ENCODE measurements at regions not wholly inside any gene's neighbourhood (a gene's known extent, or its start where the extent isn't known, plus 50 kb on each side); places are given as distances from the start of the nearest gene placed in this dataset.

DNA sequence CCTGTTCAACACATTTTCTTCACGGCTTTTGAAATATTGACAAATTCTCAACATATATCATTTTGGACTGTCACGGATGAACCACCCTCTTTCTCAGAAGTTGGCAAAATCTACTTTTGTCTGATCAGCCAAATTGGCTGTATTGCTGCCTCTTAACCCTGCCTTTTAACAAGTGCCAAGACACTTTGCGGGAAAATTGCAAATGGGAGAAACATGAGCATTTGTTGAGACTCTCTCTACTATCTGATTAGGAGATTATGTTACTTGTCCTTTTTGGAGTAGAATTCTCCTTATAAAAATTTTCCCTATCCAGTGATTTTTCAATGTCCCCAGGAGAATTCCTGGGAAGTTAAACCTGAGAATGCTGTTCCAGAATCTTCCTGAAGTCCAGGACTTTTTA, 256.2 kb upstream of the ZSWIM2 start:
- no peak overlapping the region for H3K4me3 Mint-ChIP-seq
- TF ChIP-seq, protein P1, sequence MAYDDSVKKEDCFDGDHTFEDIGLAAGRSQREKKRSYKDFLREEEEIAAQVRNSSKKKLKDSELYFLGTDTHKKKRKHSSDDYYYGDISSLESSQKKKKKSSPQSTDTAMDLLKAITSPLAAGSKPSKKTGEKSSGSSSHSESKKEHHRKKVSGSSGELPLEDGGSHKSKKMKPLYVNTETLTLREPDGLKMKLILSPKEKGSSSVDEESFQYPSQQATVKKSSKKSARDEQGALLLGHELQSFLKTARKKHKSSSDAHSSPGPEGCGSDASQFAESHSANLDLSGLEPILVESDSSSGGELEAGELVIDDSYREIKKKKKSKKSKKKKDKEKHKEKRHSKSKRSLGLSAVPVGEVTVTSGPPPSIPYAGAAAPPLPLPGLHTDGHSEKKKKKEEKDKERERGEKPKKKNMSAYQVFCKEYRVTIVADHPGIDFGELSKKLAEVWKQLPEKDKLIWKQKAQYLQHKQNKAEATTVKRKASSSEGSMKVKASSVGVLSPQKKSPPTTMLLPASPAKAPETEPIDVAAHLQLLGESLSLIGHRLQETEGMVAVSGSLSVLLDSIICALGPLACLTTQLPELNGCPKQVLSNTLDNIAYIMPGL (CRISPR knock-in tag; IDR thresholded peaks at IDR 0.05), result no peak
- no peak for TF ChIP-seq NR3C1 (CRISPR knock-in tag; conservative IDR thresholded peaks at IDR 0.05; ENCODE audit: low read depth)
- no peak for TF ChIP-seq ZNF121 (CRISPR knock-in tag; IDR thresholded peaks at IDR 0.05)
- no peak for TF ChIP-seq FOXP1 (CRISPR knock-in tag; IDR thresholded peaks at IDR 0.05; ENCODE audit: borderline replicate concordance)
- no peak for TF ChIP-seq ATF1 (CRISPR knock-in tag; IDR thresholded peaks at IDR 0.05)
- TF ChIP-seq EMX1 (CRISPR knock-in tag; IDR thresholded peaks at IDR 0.05), result no peak
- TF ChIP-seq, protein P2, sequence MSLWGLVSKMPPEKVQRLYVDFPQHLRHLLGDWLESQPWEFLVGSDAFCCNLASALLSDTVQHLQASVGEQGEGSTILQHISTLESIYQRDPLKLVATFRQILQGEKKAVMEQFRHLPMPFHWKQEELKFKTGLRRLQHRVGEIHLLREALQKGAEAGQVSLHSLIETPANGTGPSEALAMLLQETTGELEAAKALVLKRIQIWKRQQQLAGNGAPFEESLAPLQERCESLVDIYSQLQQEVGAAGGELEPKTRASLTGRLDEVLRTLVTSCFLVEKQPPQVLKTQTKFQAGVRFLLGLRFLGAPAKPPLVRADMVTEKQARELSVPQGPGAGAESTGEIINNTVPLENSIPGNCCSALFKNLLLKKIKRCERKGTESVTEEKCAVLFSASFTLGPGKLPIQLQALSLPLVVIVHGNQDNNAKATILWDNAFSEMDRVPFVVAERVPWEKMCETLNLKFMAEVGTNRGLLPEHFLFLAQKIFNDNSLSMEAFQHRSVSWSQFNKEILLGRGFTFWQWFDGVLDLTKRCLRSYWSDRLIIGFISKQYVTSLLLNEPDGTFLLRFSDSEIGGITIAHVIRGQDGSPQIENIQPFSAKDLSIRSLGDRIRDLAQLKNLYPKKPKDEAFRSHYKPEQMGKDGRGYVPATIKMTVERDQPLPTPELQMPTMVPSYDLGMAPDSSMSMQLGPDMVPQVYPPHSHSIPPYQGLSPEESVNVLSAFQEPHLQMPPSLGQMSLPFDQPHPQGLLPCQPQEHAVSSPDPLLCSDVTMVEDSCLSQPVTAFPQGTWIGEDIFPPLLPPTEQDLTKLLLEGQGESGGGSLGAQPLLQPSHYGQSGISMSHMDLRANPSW (CRISPR knock-in tag; conservative IDR thresholded peaks at IDR 0.05; ENCODE audit: low read depth), result no peak
- TF ChIP-seq, protein P3, sequence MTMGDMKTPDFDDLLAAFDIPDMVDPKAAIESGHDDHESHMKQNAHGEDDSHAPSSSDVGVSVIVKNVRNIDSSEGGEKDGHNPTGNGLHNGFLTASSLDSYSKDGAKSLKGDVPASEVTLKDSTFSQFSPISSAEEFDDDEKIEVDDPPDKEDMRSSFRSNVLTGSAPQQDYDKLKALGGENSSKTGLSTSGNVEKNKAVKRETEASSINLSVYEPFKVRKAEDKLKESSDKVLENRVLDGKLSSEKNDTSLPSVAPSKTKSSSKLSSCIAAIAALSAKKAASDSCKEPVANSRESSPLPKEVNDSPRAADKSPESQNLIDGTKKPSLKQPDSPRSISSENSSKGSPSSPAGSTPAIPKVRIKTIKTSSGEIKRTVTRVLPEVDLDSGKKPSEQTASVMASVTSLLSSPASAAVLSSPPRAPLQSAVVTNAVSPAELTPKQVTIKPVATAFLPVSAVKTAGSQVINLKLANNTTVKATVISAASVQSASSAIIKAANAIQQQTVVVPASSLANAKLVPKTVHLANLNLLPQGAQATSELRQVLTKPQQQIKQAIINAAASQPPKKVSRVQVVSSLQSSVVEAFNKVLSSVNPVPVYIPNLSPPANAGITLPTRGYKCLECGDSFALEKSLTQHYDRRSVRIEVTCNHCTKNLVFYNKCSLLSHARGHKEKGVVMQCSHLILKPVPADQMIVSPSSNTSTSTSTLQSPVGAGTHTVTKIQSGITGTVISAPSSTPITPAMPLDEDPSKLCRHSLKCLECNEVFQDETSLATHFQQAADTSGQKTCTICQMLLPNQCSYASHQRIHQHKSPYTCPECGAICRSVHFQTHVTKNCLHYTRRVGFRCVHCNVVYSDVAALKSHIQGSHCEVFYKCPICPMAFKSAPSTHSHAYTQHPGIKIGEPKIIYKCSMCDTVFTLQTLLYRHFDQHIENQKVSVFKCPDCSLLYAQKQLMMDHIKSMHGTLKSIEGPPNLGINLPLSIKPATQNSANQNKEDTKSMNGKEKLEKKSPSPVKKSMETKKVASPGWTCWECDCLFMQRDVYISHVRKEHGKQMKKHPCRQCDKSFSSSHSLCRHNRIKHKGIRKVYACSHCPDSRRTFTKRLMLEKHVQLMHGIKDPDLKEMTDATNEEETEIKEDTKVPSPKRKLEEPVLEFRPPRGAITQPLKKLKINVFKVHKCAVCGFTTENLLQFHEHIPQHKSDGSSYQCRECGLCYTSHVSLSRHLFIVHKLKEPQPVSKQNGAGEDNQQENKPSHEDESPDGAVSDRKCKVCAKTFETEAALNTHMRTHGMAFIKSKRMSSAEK (CRISPR knock-in tag; IDR thresholded peaks at IDR 0.05; ENCODE audit: borderline replicate concordance), result no peak
- TF ChIP-seq, protein P4, sequence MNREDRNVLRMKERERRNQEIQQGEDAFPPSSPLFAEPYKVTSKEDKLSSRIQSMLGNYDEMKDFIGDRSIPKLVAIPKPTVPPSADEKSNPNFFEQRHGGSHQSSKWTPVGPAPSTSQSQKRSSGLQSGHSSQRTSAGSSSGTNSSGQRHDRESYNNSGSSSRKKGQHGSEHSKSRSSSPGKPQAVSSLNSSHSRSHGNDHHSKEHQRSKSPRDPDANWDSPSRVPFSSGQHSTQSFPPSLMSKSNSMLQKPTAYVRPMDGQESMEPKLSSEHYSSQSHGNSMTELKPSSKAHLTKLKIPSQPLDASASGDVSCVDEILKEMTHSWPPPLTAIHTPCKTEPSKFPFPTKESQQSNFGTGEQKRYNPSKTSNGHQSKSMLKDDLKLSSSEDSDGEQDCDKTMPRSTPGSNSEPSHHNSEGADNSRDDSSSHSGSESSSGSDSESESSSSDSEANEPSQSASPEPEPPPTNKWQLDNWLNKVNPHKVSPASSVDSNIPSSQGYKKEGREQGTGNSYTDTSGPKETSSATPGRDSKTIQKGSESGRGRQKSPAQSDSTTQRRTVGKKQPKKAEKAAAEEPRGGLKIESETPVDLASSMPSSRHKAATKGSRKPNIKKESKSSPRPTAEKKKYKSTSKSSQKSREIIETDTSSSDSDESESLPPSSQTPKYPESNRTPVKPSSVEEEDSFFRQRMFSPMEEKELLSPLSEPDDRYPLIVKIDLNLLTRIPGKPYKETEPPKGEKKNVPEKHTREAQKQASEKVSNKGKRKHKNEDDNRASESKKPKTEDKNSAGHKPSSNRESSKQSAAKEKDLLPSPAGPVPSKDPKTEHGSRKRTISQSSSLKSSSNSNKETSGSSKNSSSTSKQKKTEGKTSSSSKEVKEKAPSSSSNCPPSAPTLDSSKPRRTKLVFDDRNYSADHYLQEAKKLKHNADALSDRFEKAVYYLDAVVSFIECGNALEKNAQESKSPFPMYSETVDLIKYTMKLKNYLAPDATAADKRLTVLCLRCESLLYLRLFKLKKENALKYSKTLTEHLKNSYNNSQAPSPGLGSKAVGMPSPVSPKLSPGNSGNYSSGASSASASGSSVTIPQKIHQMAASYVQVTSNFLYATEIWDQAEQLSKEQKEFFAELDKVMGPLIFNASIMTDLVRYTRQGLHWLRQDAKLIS (CRISPR knock-in tag; IDR thresholded peaks at IDR 0.05; ENCODE audit: borderline replicate concordance), result no peak
- TF ChIP-seq MYBL2 (CRISPR knock-in tag; IDR thresholded peaks at IDR 0.05), result no peak
- TF ChIP-seq ZNF416 (CRISPR knock-in tag; IDR thresholded peaks at IDR 0.05), result no peak
- no peak for TF ChIP-seq GTF2I (CRISPR knock-in tag; conservative IDR thresholded peaks at IDR 0.05)
- no peak for TF ChIP-seq ZNF396 (CRISPR knock-in tag; IDR thresholded peaks at IDR 0.05; ENCODE audit: borderline replicate concordance)
- TF ChIP-seq, protein P5, sequence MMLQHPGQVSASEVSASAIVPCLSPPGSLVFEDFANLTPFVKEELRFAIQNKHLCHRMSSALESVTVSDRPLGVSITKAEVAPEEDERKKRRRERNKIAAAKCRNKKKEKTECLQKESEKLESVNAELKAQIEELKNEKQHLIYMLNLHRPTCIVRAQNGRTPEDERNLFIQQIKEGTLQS (CRISPR knock-in tag; conservative IDR thresholded peaks at IDR 0.05), result no peak
- no peaks in the 10 kb centered on the region for H3K4me1 Mint-ChIP-seq
- no peaks in the 10 kb centered on the region for H3K9me3 Mint-ChIP-seq
- POLR2A ChIA-PET, result no interaction called here
- no peaks in the 10 kb centered on the region for H3K27me3 Mint-ChIP-seq (ENCODE audit: low read depth)
- no peaks in the 10 kb centered on the region for H3K36me3 Mint-ChIP-seq
- H3K27ac Mint-ChIP-seq, result no peak overlapping the region
- no peak for DNase-seq (ENCODE audit: low spot score)
- no peak for ATAC-seq
- CTCF ChIA-PET, result no interaction called here
